H1 (cell line): ENCODE measurements at regions not wholly inside any gene's neighbourhood (a gene's known extent, or its start where the extent isn't known, plus 50 kb on each side); places are given as distances from the start of the nearest gene placed in this dataset.

Source experiments
- HDAC2 ChIP-seq, 2 experiments: fragments of 300-600 bp in 1 of 2; sonication (generic) in 1 of 2; IDR thresholded peaks; 2 replicates each; pipeline ENCODE4 v1.6.1; 2011 to 2012; ENCODE audit warnings: low read depth in 2 of 2, low read length in 2 of 2, mild to moderate bottlenecking in 2 of 2, moderate library complexity in 2 of 2, borderline replicate concordance in 1 of 2, inconsistent platforms in 1 of 2
- JUND ChIP-seq: IDR thresholded peaks from 2 replicates; pipeline ENCODE4 v1.6.1; 2011; ENCODE audit warnings: mild to moderate bottlenecking, improper control_type of control experiment, low read length
- SIX5 ChIP-seq: IDR thresholded peaks from 2 replicates; pipeline ENCODE4 v1.6.1; 2011; ENCODE audit warnings: mild to moderate bottlenecking, low read depth, low read length
- SP2 ChIP-seq: IDR thresholded peaks from 2 replicates; pipeline ENCODE4 v1.6.1; 2012; ENCODE audit warnings: mild to moderate bottlenecking, low read length, inconsistent platforms
- TF ChIP-seq, protein P1 (sequence below): fragments of 300-600 bp; sonication (generic); IDR thresholded peaks from 2 replicates; pipeline ENCODE4 v1.7.1; 2012; ENCODE audit warnings: low read length, moderate library complexity, mild to moderate bottlenecking, inconsistent platforms; ENCODE audit not compliant: insufficient replicate concordance

DNA sequence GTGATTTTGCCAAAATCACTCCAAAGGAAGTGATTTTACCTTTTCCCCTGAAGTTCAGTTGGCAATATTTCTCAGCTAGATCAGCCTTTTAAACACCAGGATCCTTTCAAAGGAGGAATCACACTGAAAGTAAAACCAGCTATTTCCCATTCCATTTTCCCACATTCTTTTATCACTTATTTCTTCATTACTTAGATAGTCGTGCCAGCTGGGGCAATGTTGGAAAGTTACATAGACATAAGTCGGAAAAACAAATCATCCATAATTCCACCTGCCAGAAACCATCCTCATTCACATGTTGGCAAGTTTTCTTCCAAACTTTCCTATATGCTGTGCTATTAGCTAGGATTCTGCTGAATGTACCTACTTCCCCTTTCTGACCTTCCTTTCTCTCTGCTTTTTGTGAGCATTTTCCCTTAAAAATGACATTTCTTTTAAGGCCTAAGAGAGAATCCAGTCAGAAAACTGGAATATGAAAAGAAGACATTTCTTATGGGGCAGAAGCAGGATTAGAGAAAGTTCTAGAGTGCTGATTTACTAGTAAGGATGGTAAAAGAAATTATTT, 170.0 kb upstream of the STK17B start (continued):
- TF ChIP-seq, protein P1, sequence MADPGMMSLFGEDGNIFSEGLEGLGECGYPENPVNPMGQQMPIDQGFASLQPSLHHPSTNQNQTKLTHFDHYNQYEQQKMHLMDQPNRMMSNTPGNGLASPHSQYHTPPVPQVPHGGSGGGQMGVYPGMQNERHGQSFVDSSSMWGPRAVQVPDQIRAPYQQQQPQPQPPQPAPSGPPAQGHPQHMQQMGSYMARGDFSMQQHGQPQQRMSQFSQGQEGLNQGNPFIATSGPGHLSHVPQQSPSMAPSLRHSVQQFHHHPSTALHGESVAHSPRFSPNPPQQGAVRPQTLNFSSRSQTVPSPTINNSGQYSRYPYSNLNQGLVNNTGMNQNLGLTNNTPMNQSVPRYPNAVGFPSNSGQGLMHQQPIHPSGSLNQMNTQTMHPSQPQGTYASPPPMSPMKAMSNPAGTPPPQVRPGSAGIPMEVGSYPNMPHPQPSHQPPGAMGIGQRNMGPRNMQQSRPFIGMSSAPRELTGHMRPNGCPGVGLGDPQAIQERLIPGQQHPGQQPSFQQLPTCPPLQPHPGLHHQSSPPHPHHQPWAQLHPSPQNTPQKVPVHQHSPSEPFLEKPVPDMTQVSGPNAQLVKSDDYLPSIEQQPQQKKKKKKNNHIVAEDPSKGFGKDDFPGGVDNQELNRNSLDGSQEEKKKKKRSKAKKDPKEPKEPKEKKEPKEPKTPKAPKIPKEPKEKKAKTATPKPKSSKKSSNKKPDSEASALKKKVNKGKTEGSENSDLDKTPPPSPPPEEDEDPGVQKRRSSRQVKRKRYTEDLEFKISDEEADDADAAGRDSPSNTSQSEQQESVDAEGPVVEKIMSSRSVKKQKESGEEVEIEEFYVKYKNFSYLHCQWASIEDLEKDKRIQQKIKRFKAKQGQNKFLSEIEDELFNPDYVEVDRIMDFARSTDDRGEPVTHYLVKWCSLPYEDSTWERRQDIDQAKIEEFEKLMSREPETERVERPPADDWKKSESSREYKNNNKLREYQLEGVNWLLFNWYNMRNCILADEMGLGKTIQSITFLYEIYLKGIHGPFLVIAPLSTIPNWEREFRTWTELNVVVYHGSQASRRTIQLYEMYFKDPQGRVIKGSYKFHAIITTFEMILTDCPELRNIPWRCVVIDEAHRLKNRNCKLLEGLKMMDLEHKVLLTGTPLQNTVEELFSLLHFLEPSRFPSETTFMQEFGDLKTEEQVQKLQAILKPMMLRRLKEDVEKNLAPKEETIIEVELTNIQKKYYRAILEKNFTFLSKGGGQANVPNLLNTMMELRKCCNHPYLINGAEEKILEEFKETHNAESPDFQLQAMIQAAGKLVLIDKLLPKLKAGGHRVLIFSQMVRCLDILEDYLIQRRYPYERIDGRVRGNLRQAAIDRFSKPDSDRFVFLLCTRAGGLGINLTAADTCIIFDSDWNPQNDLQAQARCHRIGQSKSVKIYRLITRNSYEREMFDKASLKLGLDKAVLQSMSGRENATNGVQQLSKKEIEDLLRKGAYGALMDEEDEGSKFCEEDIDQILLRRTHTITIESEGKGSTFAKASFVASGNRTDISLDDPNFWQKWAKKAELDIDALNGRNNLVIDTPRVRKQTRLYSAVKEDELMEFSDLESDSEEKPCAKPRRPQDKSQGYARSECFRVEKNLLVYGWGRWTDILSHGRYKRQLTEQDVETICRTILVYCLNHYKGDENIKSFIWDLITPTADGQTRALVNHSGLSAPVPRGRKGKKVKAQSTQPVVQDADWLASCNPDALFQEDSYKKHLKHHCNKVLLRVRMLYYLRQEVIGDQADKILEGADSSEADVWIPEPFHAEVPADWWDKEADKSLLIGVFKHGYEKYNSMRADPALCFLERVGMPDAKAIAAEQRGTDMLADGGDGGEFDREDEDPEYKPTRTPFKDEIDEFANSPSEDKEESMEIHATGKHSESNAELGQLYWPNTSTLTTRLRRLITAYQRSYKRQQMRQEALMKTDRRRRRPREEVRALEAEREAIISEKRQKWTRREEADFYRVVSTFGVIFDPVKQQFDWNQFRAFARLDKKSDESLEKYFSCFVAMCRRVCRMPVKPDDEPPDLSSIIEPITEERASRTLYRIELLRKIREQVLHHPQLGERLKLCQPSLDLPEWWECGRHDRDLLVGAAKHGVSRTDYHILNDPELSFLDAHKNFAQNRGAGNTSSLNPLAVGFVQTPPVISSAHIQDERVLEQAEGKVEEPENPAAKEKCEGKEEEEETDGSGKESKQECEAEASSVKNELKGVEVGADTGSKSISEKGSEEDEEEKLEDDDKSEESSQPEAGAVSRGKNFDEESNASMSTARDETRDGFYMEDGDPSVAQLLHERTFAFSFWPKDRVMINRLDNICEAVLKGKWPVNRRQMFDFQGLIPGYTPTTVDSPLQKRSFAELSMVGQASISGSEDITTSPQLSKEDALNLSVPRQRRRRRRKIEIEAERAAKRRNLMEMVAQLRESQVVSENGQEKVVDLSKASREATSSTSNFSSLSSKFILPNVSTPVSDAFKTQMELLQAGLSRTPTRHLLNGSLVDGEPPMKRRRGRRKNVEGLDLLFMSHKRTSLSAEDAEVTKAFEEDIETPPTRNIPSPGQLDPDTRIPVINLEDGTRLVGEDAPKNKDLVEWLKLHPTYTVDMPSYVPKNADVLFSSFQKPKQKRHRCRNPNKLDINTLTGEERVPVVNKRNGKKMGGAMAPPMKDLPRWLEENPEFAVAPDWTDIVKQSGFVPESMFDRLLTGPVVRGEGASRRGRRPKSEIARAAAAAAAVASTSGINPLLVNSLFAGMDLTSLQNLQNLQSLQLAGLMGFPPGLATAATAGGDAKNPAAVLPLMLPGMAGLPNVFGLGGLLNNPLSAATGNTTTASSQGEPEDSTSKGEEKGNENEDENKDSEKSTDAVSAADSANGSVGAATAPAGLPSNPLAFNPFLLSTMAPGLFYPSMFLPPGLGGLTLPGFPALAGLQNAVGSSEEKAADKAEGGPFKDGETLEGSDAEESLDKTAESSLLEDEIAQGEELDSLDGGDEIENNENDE, result no peak
- no peak for TF ChIP-seq SP2
- no peak for TF ChIP-seq SIX5
- no peak for TF ChIP-seq HDAC2 (IDR thresholded peaks at IDR 0.05; ENCODE audit: borderline replicate concordance in 1 of 2, low read depth in 2 of 2, low read length in 2 of 2)
- TF ChIP-seq JUND, result no peak
